ENCODE measurements at regions not wholly inside any gene's neighbourhood (a gene's known extent, or its start where the extent isn't known, plus 50 kb on each side); places are given as distances from the start of the nearest gene placed in this dataset.

DNA sequence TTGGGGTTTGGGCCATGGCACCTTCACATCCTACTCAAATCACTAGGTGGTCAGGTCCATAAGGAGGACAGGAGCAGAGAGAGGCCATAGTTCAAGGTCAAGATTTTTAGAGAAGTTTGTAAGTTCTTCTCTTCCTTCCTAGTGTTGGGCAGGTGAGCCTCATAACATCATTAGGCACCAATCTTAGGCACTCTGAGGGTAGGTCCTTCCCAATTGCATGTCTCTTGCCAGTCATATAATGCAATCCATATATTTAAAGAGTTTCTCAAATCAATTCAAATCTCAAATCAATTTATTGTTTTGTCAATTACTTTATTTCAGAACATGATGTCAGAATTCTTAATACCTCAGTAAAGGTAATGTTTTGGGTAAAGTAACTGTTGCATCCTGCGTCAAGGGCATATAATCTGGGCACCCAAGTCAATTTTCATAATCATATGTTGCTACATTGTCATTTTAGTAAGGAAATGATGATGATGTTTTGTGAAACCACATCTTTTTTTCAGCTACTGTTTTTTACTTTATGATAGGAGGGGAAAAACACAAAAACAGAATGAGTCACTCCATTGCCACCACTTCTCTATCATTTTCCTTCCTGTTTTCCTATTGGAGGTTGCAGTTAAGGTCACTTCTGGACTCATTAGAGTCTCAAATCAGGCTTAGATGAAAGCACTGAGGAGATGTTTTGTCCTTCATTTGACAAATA, 122.7 kb downstream of the UCHL5 start:
- Histone ChIP-seq H3K4me1 (no peaks in the 10 kb centered on the region), H3K36me3 (no peaks in the 10 kb centered on the region), H3K4me3 (no peak overlapping the region), H3K27ac (no peak overlapping the region), H3K27me3 (no peaks in the 10 kb centered on the region), H3K9me3 (no peaks in the 10 kb centered on the region)
- no peak for TF ChIP-seq POLR2AphosphoS5 (IDR thresholded peaks at IDR 0.05)
- no peak for TF ChIP-seq CTCF (IDR thresholded peaks at IDR 0.05)
- no peak for TF ChIP-seq POLR2A (IDR thresholded peaks at IDR 0.05)
- intact Hi-C loops (cut with DNase I; ENCODE audit: low total_unique reads), result no loop called here
- no peak for DNase-seq (ENCODE audit: low spot score in 2 of 2)

GRCh38 chr1:192937128-192937527, 122.0 kb downstream of the UCHL5 start:
- no peak for DNase-seq (ENCODE audit: low spot score in 2 of 2)
- Histone ChIP-seq H3K27ac (no peak overlapping the region), H3K4me3 (no peak overlapping the region), H3K36me3 (no peaks in the 10 kb centered on the region), H3K27me3 (no peaks in the 10 kb centered on the region), H3K4me1 (no peaks in the 10 kb centered on the region), H3K9me3 (no peaks in the 10 kb centered on the region)
- intact Hi-C loops (cut with DNase I; ENCODE audit: low total_unique reads), result no loop called here
- TF ChIP-seq CTCF (IDR thresholded peaks at IDR 0.05) (no peak), POLR2AphosphoS5 (IDR thresholded peaks at IDR 0.05) (no peak), POLR2A (IDR thresholded peaks at IDR 0.05) (no peak)

DNA sequence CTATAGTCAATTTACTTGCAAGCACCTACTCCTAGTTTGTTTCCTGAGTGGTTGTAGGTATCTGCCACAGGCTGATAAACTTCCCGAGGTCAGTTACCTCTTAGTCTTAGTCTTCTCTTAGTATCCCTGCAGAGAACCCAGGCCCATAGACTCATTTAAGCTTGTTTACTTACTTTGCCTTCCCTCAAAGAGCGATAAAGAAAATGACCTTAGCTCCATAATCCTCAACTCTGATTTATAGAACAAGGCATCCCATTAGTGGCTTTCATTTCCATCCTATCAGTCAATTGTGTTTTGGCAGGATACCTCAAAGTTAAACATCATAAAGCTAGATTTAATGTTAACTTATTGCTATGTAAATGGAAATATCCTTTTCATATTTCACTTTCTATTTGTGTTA, 119.7 kb downstream of the UCHL5 start:
- TF ChIP-seq POLR2A (IDR thresholded peaks at IDR 0.05) (no peak), POLR2AphosphoS5 (IDR thresholded peaks at IDR 0.05) (no peak), CTCF (IDR thresholded peaks at IDR 0.05) (no peak)
- intact Hi-C loops (cut with DNase I; ENCODE audit: low total_unique reads), result no loop called here
- H3K27me3 ChIP-seq, result no peaks in the 10 kb centered on the region
- no peak overlapping the region for H3K27ac ChIP-seq
- DNase-seq (ENCODE audit: low spot score in 2 of 2), result no peak
- no peak overlapping the region for H3K4me3 ChIP-seq
- no peaks in the 10 kb centered on the region for H3K36me3 ChIP-seq
- H3K9me3 ChIP-seq, result no peaks in the 10 kb centered on the region
- H3K4me1 ChIP-seq, result no peaks in the 10 kb centered on the region

DNA sequence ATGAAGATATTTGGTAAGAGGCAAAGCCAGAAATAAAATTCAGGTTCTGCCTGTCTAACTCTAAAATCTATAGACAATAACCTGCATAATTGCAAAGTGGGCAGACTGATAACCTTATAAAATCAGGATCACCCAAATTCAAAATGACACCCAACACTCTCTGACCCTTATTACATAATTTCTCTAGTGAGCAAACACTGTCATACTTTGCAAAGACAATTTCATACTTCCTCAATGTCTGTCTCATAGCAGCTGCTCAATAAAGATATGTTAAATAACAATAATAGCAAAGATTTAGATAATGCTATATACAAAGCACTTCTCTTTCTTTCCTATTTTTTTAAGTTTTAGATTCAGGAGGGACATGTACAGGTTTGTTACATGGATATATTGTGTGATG, 118.5 kb downstream of the UCHL5 start:
- Histone ChIP-seq H3K4me3 (no peak overlapping the region), H3K4me1 (no peaks in the 10 kb centered on the region), H3K27me3 (no peaks in the 10 kb centered on the region), H3K9me3 (no peaks in the 10 kb centered on the region), H3K36me3 (no peaks in the 10 kb centered on the region), H3K27ac (no peak overlapping the region)
- no peak for TF ChIP-seq POLR2A (IDR thresholded peaks at IDR 0.05)
- no peak for TF ChIP-seq POLR2AphosphoS5 (IDR thresholded peaks at IDR 0.05)
- no peak for TF ChIP-seq CTCF (IDR thresholded peaks at IDR 0.05)
- DNase-seq (ENCODE audit: low spot score in 2 of 2), result no peak
- intact Hi-C loops (cut with DNase I; ENCODE audit: low total_unique reads), result no loop called here

DNA sequence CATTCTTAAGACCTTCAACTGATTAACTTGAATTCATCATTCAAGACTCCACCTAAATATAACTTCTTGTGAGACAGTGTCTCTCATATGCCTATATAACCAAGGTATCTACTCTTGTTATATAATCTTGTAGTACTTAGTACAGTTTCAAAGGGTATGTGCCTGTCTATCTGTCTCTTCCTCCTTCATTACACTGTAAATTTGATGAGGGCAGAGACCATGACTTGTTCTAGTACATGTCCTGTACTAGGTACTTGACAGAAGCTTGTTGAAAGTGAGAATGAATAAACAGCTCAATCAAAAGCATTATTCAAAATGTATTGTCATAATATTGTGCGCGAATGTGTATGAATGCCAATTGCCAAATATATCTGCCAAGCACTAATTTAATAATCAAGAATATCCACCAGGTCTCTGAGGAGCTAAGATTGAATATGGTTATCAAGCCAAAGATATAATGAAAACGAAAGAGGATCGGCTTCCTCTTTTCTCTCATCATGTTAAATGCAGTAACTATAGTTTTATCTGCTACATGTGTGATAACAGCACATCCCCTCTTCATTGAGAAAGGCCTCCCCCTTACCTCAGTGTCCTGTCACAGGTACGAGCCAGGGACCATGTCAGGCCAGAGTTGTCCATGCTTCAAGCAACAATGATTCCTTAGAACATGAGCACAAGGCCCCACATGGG, 117.3 kb downstream of the UCHL5 start:
- no peak for TF ChIP-seq CTCF (IDR thresholded peaks at IDR 0.05)

More for the DNA sequence above, 117.3 kb downstream of the UCHL5 start:
- H3K27me3 ChIP-seq, result no peaks in the 10 kb centered on the region
- no peak overlapping the region for H3K27ac ChIP-seq
- no peak for DNase-seq (ENCODE audit: low spot score in 2 of 2)
- H3K4me3 ChIP-seq, result no peak overlapping the region
- intact Hi-C loops (cut with DNase I; ENCODE audit: low total_unique reads), result no loop called here
- H3K36me3 ChIP-seq, result no peaks in the 10 kb centered on the region
- no peaks in the 10 kb centered on the region for H3K4me1 ChIP-seq
- H3K9me3 ChIP-seq, result no peaks in the 10 kb centered on the region

Measured in breast epithelium (tissue), 4 donors.